OCI-LY3 (cell line): ENCODE measurements at regions not wholly inside any gene's neighbourhood (a gene's known extent, or its start where the extent isn't known, plus 50 kb on each side); places are given as distances from the start of the nearest gene placed in this dataset.
"Not testable (repeated sequence)": the region's sequence is repeated elsewhere in the genome, so short reads cannot be mapped to it uniquely, and the experiment has no call there.

ENCODE experiments used
- H2AFZ ChIP-seq: fragments of 200-600, 300-600 bp; shearing (Covaris generic); 2 replicates; pipeline ENCODE4 v1.6.0; 2014; ENCODE audit warnings: antibody characterized with exemption, low read depth, low read length
- H3K27ac ChIP-seq: fragments of 200-600, 300-600 bp; sonication (generic); 2 replicates; pipeline ENCODE4 v1.5.1; 2014; ENCODE audit warnings: mild to moderate bottlenecking, low read length, moderate library complexity, mixed read lengths
- H3K27me3 ChIP-seq: fragments of 200-600, 300-600 bp; sonication (generic); 2 replicates; pipeline ENCODE4 v1.6.1; 2014; ENCODE audit warnings: low read depth, low read length, mixed read lengths
- H3K36me3 ChIP-seq: fragments of 200-600, 300-600 bp; sonication (generic); replicated peaks from 2 replicates; pipeline ENCODE3; 2014; ENCODE audit warnings: low read depth, low read length, mixed read lengths
- H3K4me1 ChIP-seq: fragments of 300-600, 200-600 bp; sonication (generic); 2 replicates; pipeline ENCODE4 v1.6.1; 2014; ENCODE audit warnings: low read length, mixed read lengths
- H3K4me2 ChIP-seq: fragments of 200-600, 300-600 bp; sonication (generic); 2 replicates; pipeline ENCODE4 v1.6.1; 2014; ENCODE audit warnings: low read length, mixed read lengths
- H3K4me3 ChIP-seq: fragments of 300-600, 200-600 bp; sonication (generic); 2 replicates; pipeline ENCODE4 v1.5.1; 2014; ENCODE audit warnings: antibody characterized with exemption, mild to moderate bottlenecking, low read length, moderate library complexity
- H3K79me2 ChIP-seq: fragments of 300-600, 200-600 bp; shearing (Covaris generic); 2 replicates; pipeline ENCODE4 v1.6.1; 2014; ENCODE audit warnings: mild to moderate bottlenecking, low read length, mixed read lengths
- H3K9ac ChIP-seq: fragments of 300-600, 200-600 bp; shearing (Covaris generic); 2 replicates; pipeline ENCODE4 v1.6.0; 2014; ENCODE audit warnings: mild to moderate bottlenecking, low read length, moderate library complexity
- H3K9me3 ChIP-seq: fragments of 200-600, 300-600 bp; shearing (Covaris generic); 2 replicates; pipeline ENCODE4 v1.6.1; 2014; ENCODE audit warnings: low read length, mixed read lengths; ENCODE audit not compliant: insufficient read depth
- H4K20me1 ChIP-seq: fragments of 200-600, 300-600 bp; sonication (generic); 2 replicates; pipeline ENCODE4 v1.6.1; 2016; ENCODE audit warnings: low read length, mixed read lengths; ENCODE audit not compliant: insufficient read depth
- CTCF ChIP-seq: fragments of 200-600, 300-600 bp; sonication (generic); IDR thresholded peaks from 2 replicates; pipeline ENCODE4 v1.5.1; 2014; ENCODE audit warnings: antibody characterized with exemption, low read length, low read depth
- EZH2phosphoT487 ChIP-seq: fragments of 200-600 bp; shearing (Covaris generic); IDR thresholded peaks from 2 replicates; pipeline ENCODE4 v1.6.1; 2018; ENCODE audit warnings: antibody characterized with exemption, mixed run types, low read depth

- no peak overlapping the region for H3K27ac ChIP-seq
- no peaks in the 10 kb centered on the region for H4K20me1 ChIP-seq
- no peak for TF ChIP-seq EZH2phosphoT487
- TF ChIP-seq CTCF: no peak
- no peak overlapping the region for H2AFZ ChIP-seq
- no peaks in the 10 kb centered on the region for H3K27me3 ChIP-seq
- no peaks in the 10 kb centered on the region for H3K4me1 ChIP-seq
- no peaks in the 10 kb centered on the region for H3K36me3 ChIP-seq
- H3K4me3 ChIP-seq: no peak overlapping the region
- H3K9ac ChIP-seq: no peak overlapping the region
- no peaks in the 10 kb centered on the region for H3K79me2 ChIP-seq
- H3K4me2 ChIP-seq: no peak overlapping the region
- no peaks in the 10 kb centered on the region for H3K9me3 ChIP-seq
These were observed 1817.4 kb upstream of the FLRT2 start for GRCh38 chr14:83712418-83713129.

- no peaks in the 10 kb centered on the region for H3K79me2 ChIP-seq
- no peak overlapping the region for H3K4me3 ChIP-seq
- TF ChIP-seq EZH2phosphoT487 (no peak), CTCF (no peak)
- no peaks in the 10 kb centered on the region for H4K20me1 ChIP-seq
- no peaks in the 10 kb centered on the region for H3K36me3 ChIP-seq
- H3K27me3 ChIP-seq: no peaks in the 10 kb centered on the region
- H3K9ac ChIP-seq: no peak overlapping the region
- no peaks in the 10 kb centered on the region for H3K9me3 ChIP-seq
- H3K4me2 ChIP-seq: no peak overlapping the region
- no peak overlapping the region for H3K27ac ChIP-seq
- no peak overlapping the region for H2AFZ ChIP-seq
- no peaks in the 10 kb centered on the region for H3K4me1 ChIP-seq
These were observed 1816.2 kb upstream of the FLRT2 start for GRCh38 chr14:83713732-83714131.

GRCh38 chr14:83714151-83714550 is 1815.8 kb upstream of the FLRT2 start:
- no peak overlapping the region for H3K4me2 ChIP-seq
- H4K20me1 ChIP-seq: no peaks in the 10 kb centered on the region
- no peaks in the 10 kb centered on the region for H3K36me3 ChIP-seq
- no peak overlapping the region for H2AFZ ChIP-seq
- no peaks in the 10 kb centered on the region for H3K79me2 ChIP-seq
- H3K27me3 ChIP-seq: no peaks in the 10 kb centered on the region
- H3K9ac ChIP-seq: no peak overlapping the region
- H3K4me1 ChIP-seq: no peaks in the 10 kb centered on the region
- TF ChIP-seq EZH2phosphoT487 (no peak), CTCF (no peak)
- no peaks in the 10 kb centered on the region for H3K9me3 ChIP-seq
- H3K27ac ChIP-seq: no peak overlapping the region
- no peak overlapping the region for H3K4me3 ChIP-seq

GRCh38 chr14:83719435-83719834 is 1810.5 kb upstream of the FLRT2 start:
- H3K9ac ChIP-seq, H3K27me3 ChIP-seq, H4K20me1 ChIP-seq, H3K36me3 ChIP-seq, H2AFZ ChIP-seq, H3K4me1 ChIP-seq, H3K4me3 ChIP-seq, H3K9me3 ChIP-seq, H3K4me2 ChIP-seq, H3K27ac ChIP-seq, H3K79me2 ChIP-seq: not testable (repeated sequence)
